ENCODE measurements at regions not wholly inside any gene's neighbourhood (a gene's known extent, or its start where the extent isn't known, plus 50 kb on each side); places are given as distances from the start of the nearest gene placed in this dataset.

GRCh38 chr15:88987591-88987933 lies 74.4 kb upstream of the MFGE8 start:
- TF ChIP-seq, protein P1, sequence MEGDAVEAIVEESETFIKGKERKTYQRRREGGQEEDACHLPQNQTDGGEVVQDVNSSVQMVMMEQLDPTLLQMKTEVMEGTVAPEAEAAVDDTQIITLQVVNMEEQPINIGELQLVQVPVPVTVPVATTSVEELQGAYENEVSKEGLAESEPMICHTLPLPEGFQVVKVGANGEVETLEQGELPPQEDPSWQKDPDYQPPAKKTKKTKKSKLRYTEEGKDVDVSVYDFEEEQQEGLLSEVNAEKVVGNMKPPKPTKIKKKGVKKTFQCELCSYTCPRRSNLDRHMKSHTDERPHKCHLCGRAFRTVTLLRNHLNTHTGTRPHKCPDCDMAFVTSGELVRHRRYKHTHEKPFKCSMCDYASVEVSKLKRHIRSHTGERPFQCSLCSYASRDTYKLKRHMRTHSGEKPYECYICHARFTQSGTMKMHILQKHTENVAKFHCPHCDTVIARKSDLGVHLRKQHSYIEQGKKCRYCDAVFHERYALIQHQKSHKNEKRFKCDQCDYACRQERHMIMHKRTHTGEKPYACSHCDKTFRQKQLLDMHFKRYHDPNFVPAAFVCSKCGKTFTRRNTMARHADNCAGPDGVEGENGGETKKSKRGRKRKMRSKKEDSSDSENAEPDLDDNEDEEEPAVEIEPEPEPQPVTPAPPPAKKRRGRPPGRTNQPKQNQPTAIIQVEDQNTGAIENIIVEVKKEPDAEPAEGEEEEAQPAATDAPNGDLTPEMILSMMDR (IDR thresholded peaks at IDR 0.05): no peak
- no peak for TF ChIP-seq ZFX (IDR thresholded peaks at IDR 0.05; ENCODE audit: borderline replicate concordance)
